WTC11 (cell line): ENCODE measurements at regions not wholly inside any gene's neighbourhood (a gene's known extent, or its start where the extent isn't known, plus 50 kb on each side); places are given as distances from the start of the nearest gene placed in this dataset.
A peak's percentile ranks its signal among the peaks of the same experiment; 100 is the strongest.

ENCODE experiments used
- ATAC-seq: fragments of 200-7000 bp; cut with Tn5 transposase; 2 replicates; pipeline ENCODE4 v1.10.0; 2021; ENCODE audit warnings: mild to moderate bottlenecking, moderate library complexity
- CTCF ChIA-PET: fragments of 300-600 bp; sonication (Branson Sonifier 250); formaldehyde crosslinking; loops from one replicate; lab custom pipeline; 2021; ENCODE audit warnings: antibody characterized with exemption; lab: Charles Lee
- POLR2A ChIA-PET: fragments of 350-600 bp; sonication (Branson Sonifier 250); formaldehyde crosslinking; loops from one replicate; lab custom pipeline; 2021; ENCODE audit warnings: antibody characterized with exemption; lab: Charles Lee
- DNase-seq: peaks from one replicate; pipeline ENCODE4 v3.0.0; 2021; ENCODE audit warnings: low spot score
- H3K27ac Mint-ChIP-seq: 2 replicates; pipeline ENCODE4 v1.8.0; 2021; ENCODE audit warnings: mixed read lengths
- H3K27me3 Mint-ChIP-seq: 2 replicates; pipeline ENCODE4 v1.8.0; 2021; ENCODE audit warnings: low read depth, mild to moderate bottlenecking, moderate library complexity, mixed read lengths
- H3K36me3 Mint-ChIP-seq: 2 replicates; pipeline ENCODE4 v1.8.0; 2021; ENCODE audit warnings: mixed read lengths
- H3K4me1 Mint-ChIP-seq: 2 replicates; pipeline ENCODE4 v1.8.0; 2022; ENCODE audit warnings: mixed read lengths
- H3K4me3 Mint-ChIP-seq: 2 replicates; pipeline ENCODE4 v1.8.0; 2021; ENCODE audit warnings: mild to moderate bottlenecking, moderate library complexity, mixed read lengths
- H3K9me3 Mint-ChIP-seq: 2 replicates; pipeline ENCODE4 v1.8.0; 2021; ENCODE audit warnings: mixed read lengths
- ATF3 ChIP-seq: sonication (generic); formaldehyde crosslinking; conservative IDR thresholded peaks from 2 replicates; pipeline ENCODE4 v1.8.1; 2022; ENCODE audit warnings: mild to moderate bottlenecking, missing genetic modification reagents
- CBFB ChIP-seq: sonication (generic); formaldehyde crosslinking; IDR thresholded peaks from 2 replicates; pipeline ENCODE4 v1.8.1; 2022; ENCODE audit warnings: mild to moderate bottlenecking, low read depth, missing genetic modification reagents
- E2F5 ChIP-seq: sonication (generic); formaldehyde crosslinking; IDR thresholded peaks from 2 replicates; pipeline ENCODE4 v1.8.1; 2022; ENCODE audit warnings: mild to moderate bottlenecking, moderate library complexity, missing genetic modification reagents
- ELF4 ChIP-seq: sonication (generic); formaldehyde crosslinking; IDR thresholded peaks from 2 replicates; pipeline ENCODE4 v1.8.1; 2022; ENCODE audit warnings: low read depth, mild to moderate bottlenecking, moderate library complexity, missing genetic modification reagents
- EMX1 ChIP-seq: fragments of 250-450 bp; sonication (Bioruptor Pico); IDR thresholded peaks from 2 replicates; pipeline ENCODE4 v1.8.0; 2021; ENCODE audit warnings: mild to moderate bottlenecking
- ERG ChIP-seq: fragments of 250-450 bp; sonication (Bioruptor Pico); IDR thresholded peaks from 2 replicates; pipeline ENCODE4 v1.8.0; 2021; ENCODE audit warnings: mild to moderate bottlenecking
- ESRRA ChIP-seq: sonication (generic); formaldehyde crosslinking; IDR thresholded peaks from 2 replicates; pipeline ENCODE4 v1.8.1; 2022; ENCODE audit warnings: mild to moderate bottlenecking, missing genetic modification reagents, borderline replicate concordance
- FOXJ3 ChIP-seq: sonication (generic); formaldehyde crosslinking; IDR thresholded peaks from 2 replicates; pipeline ENCODE4 v1.9.0; 2021; ENCODE audit warnings: missing genetic modification reagents, mild to moderate bottlenecking, borderline replicate concordance
- GRHL2 ChIP-seq: fragments of 250-450 bp; sonication (Bioruptor Pico); IDR thresholded peaks from 2 replicates; pipeline ENCODE4 v1.8.0; 2022; ENCODE audit warnings: mild to moderate bottlenecking, moderate library complexity; ENCODE audit not compliant: insufficient replicate concordance, severe bottlenecking
- GTF2I ChIP-seq: fragments of 250-450 bp; sonication (Bioruptor Pico); conservative IDR thresholded peaks from 2 replicates; pipeline ENCODE4 v1.4.0; 2021; ENCODE audit warnings: mild to moderate bottlenecking
- HMGXB4 ChIP-seq: sonication (generic); formaldehyde crosslinking; IDR thresholded peaks from 2 replicates; pipeline ENCODE4 v1.8.1; 2023; ENCODE audit warnings: mild to moderate bottlenecking, moderate library complexity, missing genetic modification reagents
- NR3C1 ChIP-seq: sonication (generic); formaldehyde crosslinking; conservative IDR thresholded peaks from 2 replicates; pipeline ENCODE4 v1.8.1; 2023; ENCODE audit warnings: low read depth, mild to moderate bottlenecking, missing genetic modification reagents
- PRRX2 ChIP-seq: fragments of 250-450 bp; sonication (Bioruptor Pico); IDR thresholded peaks from 2 replicates; pipeline ENCODE4 v1.8.0; 2021; ENCODE audit warnings: mild to moderate bottlenecking
- RORB ChIP-seq: fragments of 250-450 bp; sonication (Bioruptor Pico); IDR thresholded peaks from 2 replicates; pipeline ENCODE4 v1.9.0; 2021; ENCODE audit warnings: mild to moderate bottlenecking
- TEAD4 ChIP-seq: sonication (generic); formaldehyde crosslinking; IDR thresholded peaks from 2 replicates; pipeline ENCODE4 v1.8.0; 2022; ENCODE audit warnings: mild to moderate bottlenecking, missing genetic modification reagents
- ZMAT4 ChIP-seq: fragments of 250-450 bp; sonication (Bioruptor Pico); IDR thresholded peaks from 2 replicates; pipeline ENCODE4 v1.9.0; 2021; ENCODE audit warnings: mild to moderate bottlenecking
- ZNF263 ChIP-seq: sonication (generic); formaldehyde crosslinking; IDR thresholded peaks from 2 replicates; pipeline ENCODE4 v1.8.1; 2022; ENCODE audit warnings: low read depth, mild to moderate bottlenecking, moderate library complexity, missing genetic modification reagents
- ZNF396 ChIP-seq: fragments of 250-450 bp; sonication (Bioruptor Pico); IDR thresholded peaks from 2 replicates; pipeline ENCODE4 v1.8.0; 2021; ENCODE audit warnings: mild to moderate bottlenecking, moderate library complexity, borderline replicate concordance
- ZNF416 ChIP-seq: fragments of 250-450 bp; sonication (Bioruptor Pico); IDR thresholded peaks from 2 replicates; pipeline ENCODE4 v1.9.0; 2021; ENCODE audit warnings: mild to moderate bottlenecking, inconsistent platforms
- ZNF512 ChIP-seq: sonication (generic); formaldehyde crosslinking; IDR thresholded peaks from 2 replicates; pipeline ENCODE4 v1.8.1; 2022; ENCODE audit warnings: missing genetic modification reagents, borderline replicate concordance
- ZSCAN18 ChIP-seq: fragments of 250-450 bp; sonication (Bioruptor Pico); IDR thresholded peaks from 2 replicates; pipeline ENCODE4 v2.1.2; 2022; ENCODE audit warnings: mild to moderate bottlenecking, moderate library complexity

GRCh38 chr22:27295040-27295439, 506.5 kb downstream of the MN1 start:
- POLR2A ChIA-PET, result no interaction called here
- no peak for TF ChIP-seq ZMAT4 (CRISPR knock-in tag)
- TF ChIP-seq RORB (CRISPR knock-in tag), result no peak
- TF ChIP-seq ZNF263 (CRISPR knock-in tag), result no peak
- TF ChIP-seq ERG (CRISPR knock-in tag), result no peak
- no peak for TF ChIP-seq FOXJ3 (CRISPR knock-in tag)
- no peak for TF ChIP-seq EMX1
- TF ChIP-seq PRRX2 (CRISPR knock-in tag), result no peak
- no peak for TF ChIP-seq ZNF416 (CRISPR knock-in tag)
- no peak for TF ChIP-seq ZNF396
- no peak for TF ChIP-seq ELF4 (CRISPR knock-in tag)
- no peak for TF ChIP-seq CBFB (CRISPR knock-in tag)
- no peak for TF ChIP-seq GTF2I (CRISPR knock-in tag)
- TF ChIP-seq GRHL2 (CRISPR knock-in tag), result no peak
- TF ChIP-seq E2F5 (CRISPR knock-in tag), result no peak
- TF ChIP-seq TEAD4 (CRISPR knock-in tag), result no peak
- H3K27ac Mint-ChIP-seq, result no peak overlapping the region
- ATAC-seq, result no peak
- H3K9me3 Mint-ChIP-seq, result no peaks in the 10 kb centered on the region
- no peak overlapping the region for H3K4me3 Mint-ChIP-seq
- peaks cover 52% of the 10 kb centered on the region for H3K4me1 Mint-ChIP-seq
- DNase-seq, result no peak
- peaks cover 8% of the 10 kb centered on the region for H3K27me3 Mint-ChIP-seq
- CTCF ChIA-PET, result no interaction called here
- H3K36me3 Mint-ChIP-seq, result no peaks in the 10 kb centered on the region

GRCh38 chr22:27295605-27296004, 506.0 kb downstream of the MN1 start:
- CTCF ChIA-PET, result no interaction called here
- Mint-ChIP-seq H3K36me3 (no peaks in the 10 kb centered on the region), H3K4me1 (peaks cover 57% of the 10 kb centered on the region), H3K9me3 (no peaks in the 10 kb centered on the region), H3K27me3 (peaks cover 8% of the 10 kb centered on the region), H3K27ac (no peak overlapping the region), H3K4me3 (no peak overlapping the region)
- POLR2A ChIA-PET, result no interaction called here
- no peak for DNase-seq
- ATAC-seq, result no peak
- TF ChIP-seq NR3C1 (CRISPR knock-in tag), result no peak
- no peak for TF ChIP-seq ESRRA (CRISPR knock-in tag)
- no peak for TF ChIP-seq HMGXB4 (CRISPR knock-in tag)
- TF ChIP-seq ZSCAN18 (CRISPR knock-in tag), result no peak
- TF ChIP-seq ZNF512 (CRISPR knock-in tag), result 0 out of 2 replicates have a peak, but pooled peaks have one; percentile 29
- no peak for TF ChIP-seq ATF3
- TF ChIP-seq ELF4 (CRISPR knock-in tag), result no peak
- no peak for TF ChIP-seq RORB (CRISPR knock-in tag)
